Amniotic epithelial cell (primary cell): ENCODE measurements at regions not wholly inside any gene's neighbourhood (a gene's known extent, or its start where the extent isn't known, plus 50 kb on each side); places are given as distances from the start of the nearest gene placed in this dataset.
A peak's percentile ranks its signal among the peaks of the same experiment; 100 is the strongest.
"Not testable (repeated sequence)": the region's sequence is repeated elsewhere in the genome, so short reads cannot be mapped to it uniquely, and the experiment has no call there.

Experiments used
- DNase-seq: peaks from one replicate; pipeline ENCODE4 v3.0.0-alpha.2; 2010; ENCODE audit warnings: low read depth

GRCh38 chr1:224061436-224061835 is 52.5 kb upstream of the FBXO28 start:
- DNase-seq: peak; percentile 69

GRCh38 chr1:224059897-224060427 is 53.9 kb upstream of the FBXO28 start:
- DNase-seq: no peak

GRCh38 chr1:224058303-224058702 is 55.6 kb upstream of the FBXO28 start:
- peak; percentile 20 for DNase-seq

- DNase-seq: no peak
These were observed 56.3 kb upstream of the FBXO28 start for GRCh38 chr1:224057461-224058199.

GRCh38 chr1:224054611-224055010 is 59.3 kb upstream of the FBXO28 start:
- peak; percentile 82 for DNase-seq

- DNase-seq: peak; percentile 68
These were observed 59.9 kb upstream of the FBXO28 start for GRCh38 chr1:224054012-224054411.

GRCh38 chr1:224053456-224053855 is 60.5 kb upstream of the FBXO28 start:
- DNase-seq: no peak

GRCh38 chr1:224052772-224053171 is 61.1 kb upstream of the FBXO28 start:
- DNase-seq: peak; percentile 29

GRCh38 chr1:224051782-224052181 is 62.1 kb upstream of the FBXO28 start:
- not testable (repeated sequence) for DNase-seq

GRCh38 chr1:224051086-224051406 is 62.9 kb upstream of the FBXO28 start:
- DNase-seq: no peak

GRCh38 chr1:224047538-224047937 is 66.4 kb upstream of the FBXO28 start:
- DNase-seq: no peak

GRCh38 chr1:224045556-224045955 is 68.4 kb upstream of the FBXO28 start:
- DNase-seq: no peak

GRCh38 chr1:224044420-224044819 is 69.5 kb upstream of the FBXO28 start:
- no peak for DNase-seq

GRCh38 chr1:224042557-224043118 is 71.3 kb upstream of the FBXO28 start:
- peak; percentile 42 for DNase-seq

- no peak for DNase-seq
These were observed 72.9 kb upstream of the FBXO28 start for GRCh38 chr1:224041032-224041431.

- not testable (repeated sequence) for DNase-seq
These were observed 73.5 kb upstream of the FBXO28 start for GRCh38 chr1:224040423-224040822.

- not testable (repeated sequence) for DNase-seq
These were observed 73.9 kb upstream of the FBXO28 start for GRCh38 chr1:224040006-224040405.

GRCh38 chr1:224038832-224039231 is 75.1 kb upstream of the FBXO28 start:
- not testable (repeated sequence) for DNase-seq

- DNase-seq: not testable (repeated sequence)
These were observed 76.5 kb upstream of the FBXO28 start for GRCh38 chr1:224037362-224037761.

- DNase-seq: not testable (repeated sequence)
These were observed 81.2 kb upstream of the FBXO28 start for GRCh38 chr1:224032608-224033276.

- DNase-seq: not testable (repeated sequence)
These were observed 81.9 kb upstream of the FBXO28 start for GRCh38 chr1:224031986-224032385.

- DNase-seq: not testable (repeated sequence)
These were observed 83.7 kb upstream of the FBXO28 start for GRCh38 chr1:224030257-224030656.
